ENCODE measurements at regions not wholly inside any gene's neighbourhood (a gene's known extent, or its start where the extent isn't known, plus 50 kb on each side); places are given as distances from the start of the nearest gene placed in this dataset.

- no peak for TF ChIP-seq POLR2A (IDR thresholded peaks at IDR 0.05)
- TF ChIP-seq, protein P1, sequence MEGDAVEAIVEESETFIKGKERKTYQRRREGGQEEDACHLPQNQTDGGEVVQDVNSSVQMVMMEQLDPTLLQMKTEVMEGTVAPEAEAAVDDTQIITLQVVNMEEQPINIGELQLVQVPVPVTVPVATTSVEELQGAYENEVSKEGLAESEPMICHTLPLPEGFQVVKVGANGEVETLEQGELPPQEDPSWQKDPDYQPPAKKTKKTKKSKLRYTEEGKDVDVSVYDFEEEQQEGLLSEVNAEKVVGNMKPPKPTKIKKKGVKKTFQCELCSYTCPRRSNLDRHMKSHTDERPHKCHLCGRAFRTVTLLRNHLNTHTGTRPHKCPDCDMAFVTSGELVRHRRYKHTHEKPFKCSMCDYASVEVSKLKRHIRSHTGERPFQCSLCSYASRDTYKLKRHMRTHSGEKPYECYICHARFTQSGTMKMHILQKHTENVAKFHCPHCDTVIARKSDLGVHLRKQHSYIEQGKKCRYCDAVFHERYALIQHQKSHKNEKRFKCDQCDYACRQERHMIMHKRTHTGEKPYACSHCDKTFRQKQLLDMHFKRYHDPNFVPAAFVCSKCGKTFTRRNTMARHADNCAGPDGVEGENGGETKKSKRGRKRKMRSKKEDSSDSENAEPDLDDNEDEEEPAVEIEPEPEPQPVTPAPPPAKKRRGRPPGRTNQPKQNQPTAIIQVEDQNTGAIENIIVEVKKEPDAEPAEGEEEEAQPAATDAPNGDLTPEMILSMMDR (IDR thresholded peaks at IDR 0.05 in 8 of 11, conservative IDR thresholded peaks at IDR 0.05 in 3 of 11), result no peak
Measured at GRCh38 chr4:38611676-38612075, 52.3 kb upstream of the KLF3 start.

Measured in spleen (tissue), 7 donors.